PC-9 (cell line): ENCODE measurements at regions not wholly inside any gene's neighbourhood (a gene's known extent, or its start where the extent isn't known, plus 50 kb on each side); places are given as distances from the start of the nearest gene placed in this dataset.

ENCODE experiments used
- EZH2 ChIP-seq: fragments of 200-600 bp; sonication (generic); IDR thresholded peaks from 2 replicates; pipeline ENCODE4 v1.8.0; 2017; ENCODE audit warnings: antibody characterized with exemption, low read depth
- TF ChIP-seq, protein P1 (sequence below): fragments of 200-600 bp; sonication (generic); conservative IDR thresholded peaks from 2 replicates; pipeline ENCODE4 v1.6.1; 2017; ENCODE audit warnings: mixed run types, antibody characterized with exemption, mild to moderate bottlenecking, moderate library complexity

DNA sequence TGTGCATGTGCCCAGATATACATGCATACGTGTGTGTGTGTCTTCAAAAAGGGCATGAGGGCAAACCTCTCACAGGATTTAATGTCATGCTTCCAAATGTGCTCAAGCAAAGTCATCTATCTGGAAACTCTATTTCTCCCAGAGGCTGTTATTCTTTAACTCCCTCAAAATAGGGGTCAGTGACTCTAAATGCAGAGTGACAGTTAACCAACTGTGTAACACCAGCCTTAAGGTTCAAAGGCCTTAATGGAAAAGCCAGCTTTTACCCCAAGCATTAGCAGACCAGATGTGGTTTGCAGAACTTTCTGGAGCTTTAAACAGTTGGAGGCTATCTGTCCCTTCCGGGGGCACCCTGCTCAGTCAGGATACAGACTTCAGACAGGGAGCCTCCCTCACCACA is 70.4 kb upstream of the SLC7A14 start:
- TF ChIP-seq, protein P1, sequence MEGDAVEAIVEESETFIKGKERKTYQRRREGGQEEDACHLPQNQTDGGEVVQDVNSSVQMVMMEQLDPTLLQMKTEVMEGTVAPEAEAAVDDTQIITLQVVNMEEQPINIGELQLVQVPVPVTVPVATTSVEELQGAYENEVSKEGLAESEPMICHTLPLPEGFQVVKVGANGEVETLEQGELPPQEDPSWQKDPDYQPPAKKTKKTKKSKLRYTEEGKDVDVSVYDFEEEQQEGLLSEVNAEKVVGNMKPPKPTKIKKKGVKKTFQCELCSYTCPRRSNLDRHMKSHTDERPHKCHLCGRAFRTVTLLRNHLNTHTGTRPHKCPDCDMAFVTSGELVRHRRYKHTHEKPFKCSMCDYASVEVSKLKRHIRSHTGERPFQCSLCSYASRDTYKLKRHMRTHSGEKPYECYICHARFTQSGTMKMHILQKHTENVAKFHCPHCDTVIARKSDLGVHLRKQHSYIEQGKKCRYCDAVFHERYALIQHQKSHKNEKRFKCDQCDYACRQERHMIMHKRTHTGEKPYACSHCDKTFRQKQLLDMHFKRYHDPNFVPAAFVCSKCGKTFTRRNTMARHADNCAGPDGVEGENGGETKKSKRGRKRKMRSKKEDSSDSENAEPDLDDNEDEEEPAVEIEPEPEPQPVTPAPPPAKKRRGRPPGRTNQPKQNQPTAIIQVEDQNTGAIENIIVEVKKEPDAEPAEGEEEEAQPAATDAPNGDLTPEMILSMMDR = no peak
- no peak for TF ChIP-seq EZH2
